WTC11 (cell line): ENCODE measurements at regions not wholly inside any gene's neighbourhood (a gene's known extent, or its start where the extent isn't known, plus 50 kb on each side); places are given as distances from the start of the nearest gene placed in this dataset.

Source experiments
- ATAC-seq: fragments of 200-7000 bp; cut with Tn5 transposase; 2 replicates; pipeline ENCODE4 v1.10.0; 2021; ENCODE audit warnings: mild to moderate bottlenecking, moderate library complexity
- CTCF ChIA-PET: fragments of 300-600 bp; sonication (Branson Sonifier 250); formaldehyde crosslinking; loops from one replicate; lab custom pipeline; 2021; ENCODE audit warnings: antibody characterized with exemption; lab: Charles Lee
- POLR2A ChIA-PET: fragments of 350-600 bp; sonication (Branson Sonifier 250); formaldehyde crosslinking; loops from one replicate; lab custom pipeline; 2021; ENCODE audit warnings: antibody characterized with exemption; lab: Charles Lee
- DNase-seq: peaks from one replicate; pipeline ENCODE4 v3.0.0; 2021; ENCODE audit warnings: low spot score
- H3K27ac Mint-ChIP-seq: 2 replicates; pipeline ENCODE4 v1.8.0; 2021; ENCODE audit warnings: mixed read lengths
- H3K27me3 Mint-ChIP-seq: 2 replicates; pipeline ENCODE4 v1.8.0; 2021; ENCODE audit warnings: low read depth, mild to moderate bottlenecking, moderate library complexity, mixed read lengths
- H3K36me3 Mint-ChIP-seq: 2 replicates; pipeline ENCODE4 v1.8.0; 2021; ENCODE audit warnings: mixed read lengths
- H3K4me1 Mint-ChIP-seq: 2 replicates; pipeline ENCODE4 v1.8.0; 2022; ENCODE audit warnings: mixed read lengths
- H3K4me3 Mint-ChIP-seq: 2 replicates; pipeline ENCODE4 v1.8.0; 2021; ENCODE audit warnings: mild to moderate bottlenecking, moderate library complexity, mixed read lengths
- H3K9me3 Mint-ChIP-seq: 2 replicates; pipeline ENCODE4 v1.8.0; 2021; ENCODE audit warnings: mixed read lengths
- AR ChIP-seq: fragments of 250-450 bp; sonication (Bioruptor Pico); IDR thresholded peaks from 2 replicates; pipeline ENCODE4 v1.9.0; 2021; ENCODE audit warnings: mild to moderate bottlenecking
- ATF2 ChIP-seq: sonication (generic); formaldehyde crosslinking; IDR thresholded peaks from 2 replicates; pipeline ENCODE4 v1.8.1; 2022; ENCODE audit warnings: low read depth, missing genetic modification reagents, borderline replicate concordance
- ESRRA ChIP-seq: sonication (generic); formaldehyde crosslinking; IDR thresholded peaks from 2 replicates; pipeline ENCODE4 v1.8.1; 2022; ENCODE audit warnings: mild to moderate bottlenecking, missing genetic modification reagents, borderline replicate concordance
- ETV6 ChIP-seq: sonication (generic); formaldehyde crosslinking; IDR thresholded peaks from 2 replicates; pipeline ENCODE4 v1.8.1; 2022; ENCODE audit warnings: mild to moderate bottlenecking, missing genetic modification reagents
- FOXP1 ChIP-seq: sonication (generic); formaldehyde crosslinking; IDR thresholded peaks from 2 replicates; pipeline ENCODE4 v1.8.0; 2022; ENCODE audit warnings: missing genetic modification reagents, mild to moderate bottlenecking, moderate library complexity, borderline replicate concordance
- GTF2I ChIP-seq: fragments of 250-450 bp; sonication (Bioruptor Pico); conservative IDR thresholded peaks from 2 replicates; pipeline ENCODE4 v1.4.0; 2021; ENCODE audit warnings: mild to moderate bottlenecking
- HMGA2 ChIP-seq: fragments of 250-450 bp; sonication (Bioruptor Pico); IDR thresholded peaks from 2 replicates; pipeline ENCODE4 v1.4.0; 2021; ENCODE audit warnings: mild to moderate bottlenecking, moderate library complexity
- IRF1 ChIP-seq: sonication (generic); formaldehyde crosslinking; IDR thresholded peaks from 2 replicates; pipeline ENCODE4 v1.8.0; 2023; ENCODE audit warnings: missing genetic modification reagents
- JUN ChIP-seq: sonication (generic); formaldehyde crosslinking; IDR thresholded peaks from 2 replicates; pipeline ENCODE4 v1.8.0; 2023; ENCODE audit warnings: mild to moderate bottlenecking, missing genetic modification reagents
- MLX ChIP-seq: sonication (generic); formaldehyde crosslinking; IDR thresholded peaks from 2 replicates; pipeline ENCODE4 v1.8.1; 2023; ENCODE audit warnings: mild to moderate bottlenecking, missing genetic modification reagents, moderate library complexity
- NFE2L1 ChIP-seq: sonication (generic); formaldehyde crosslinking; IDR thresholded peaks from 2 replicates; pipeline ENCODE4 v1.8.1; 2023; ENCODE audit warnings: missing genetic modification reagents
- OVOL2 ChIP-seq: fragments of 250-450 bp; sonication (Bioruptor Pico); IDR thresholded peaks from 2 replicates; pipeline ENCODE4 v1.9.0; 2021; ENCODE audit warnings: mild to moderate bottlenecking, borderline replicate concordance
- PREB ChIP-seq: sonication (generic); formaldehyde crosslinking; IDR thresholded peaks from 2 replicates; pipeline ENCODE4 v1.8.1; 2022; ENCODE audit warnings: mild to moderate bottlenecking, missing genetic modification reagents, moderate library complexity, borderline replicate concordance
- SMAD4 ChIP-seq: sonication (generic); formaldehyde crosslinking; IDR thresholded peaks from 2 replicates; pipeline ENCODE4 v1.8.0; 2022; ENCODE audit warnings: mild to moderate bottlenecking, missing genetic modification reagents
- TEAD1 ChIP-seq: sonication (generic); formaldehyde crosslinking; IDR thresholded peaks from 2 replicates; pipeline ENCODE4 v1.8.0; 2022; ENCODE audit warnings: mild to moderate bottlenecking, missing genetic modification reagents
- ZNF263 ChIP-seq: sonication (generic); formaldehyde crosslinking; IDR thresholded peaks from 2 replicates; pipeline ENCODE4 v1.8.1; 2022; ENCODE audit warnings: low read depth, mild to moderate bottlenecking, moderate library complexity, missing genetic modification reagents
- ZNF512 ChIP-seq: sonication (generic); formaldehyde crosslinking; IDR thresholded peaks from 2 replicates; pipeline ENCODE4 v1.8.1; 2022; ENCODE audit warnings: missing genetic modification reagents, borderline replicate concordance
- TF ChIP-seq, protein P1 (sequence below): sonication (generic); formaldehyde crosslinking; IDR thresholded peaks from 2 replicates; pipeline ENCODE4 v1.8.1; 2023; ENCODE audit warnings: mild to moderate bottlenecking, missing genetic modification reagents, borderline replicate concordance
- TF ChIP-seq, protein P2 (sequence below): sonication (generic); formaldehyde crosslinking; IDR thresholded peaks from 2 replicates; pipeline ENCODE4 v1.8.0; 2022; ENCODE audit warnings: mild to moderate bottlenecking, missing genetic modification reagents

DNA sequence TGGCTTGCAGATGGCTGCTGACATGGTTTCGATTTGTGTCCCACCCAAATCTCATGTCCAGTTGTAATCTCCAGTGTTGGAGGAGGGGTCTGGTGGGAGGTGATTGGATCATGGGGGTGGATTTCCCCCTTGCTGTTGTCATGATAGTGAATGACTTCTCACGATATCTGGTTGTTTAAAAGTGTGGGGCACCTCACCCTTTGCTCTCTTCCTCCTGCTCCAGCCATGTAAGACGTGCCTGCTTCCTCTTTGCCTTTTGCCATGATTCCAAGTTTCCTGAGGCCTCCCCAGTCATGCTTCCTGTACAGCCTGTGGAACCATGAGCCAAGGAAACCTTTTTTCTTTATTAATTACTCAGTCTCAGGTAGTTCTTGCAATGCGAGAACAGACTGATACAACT is 77.6 kb upstream of the FUCA2 start (continued):
- TF ChIP-seq, protein P1, sequence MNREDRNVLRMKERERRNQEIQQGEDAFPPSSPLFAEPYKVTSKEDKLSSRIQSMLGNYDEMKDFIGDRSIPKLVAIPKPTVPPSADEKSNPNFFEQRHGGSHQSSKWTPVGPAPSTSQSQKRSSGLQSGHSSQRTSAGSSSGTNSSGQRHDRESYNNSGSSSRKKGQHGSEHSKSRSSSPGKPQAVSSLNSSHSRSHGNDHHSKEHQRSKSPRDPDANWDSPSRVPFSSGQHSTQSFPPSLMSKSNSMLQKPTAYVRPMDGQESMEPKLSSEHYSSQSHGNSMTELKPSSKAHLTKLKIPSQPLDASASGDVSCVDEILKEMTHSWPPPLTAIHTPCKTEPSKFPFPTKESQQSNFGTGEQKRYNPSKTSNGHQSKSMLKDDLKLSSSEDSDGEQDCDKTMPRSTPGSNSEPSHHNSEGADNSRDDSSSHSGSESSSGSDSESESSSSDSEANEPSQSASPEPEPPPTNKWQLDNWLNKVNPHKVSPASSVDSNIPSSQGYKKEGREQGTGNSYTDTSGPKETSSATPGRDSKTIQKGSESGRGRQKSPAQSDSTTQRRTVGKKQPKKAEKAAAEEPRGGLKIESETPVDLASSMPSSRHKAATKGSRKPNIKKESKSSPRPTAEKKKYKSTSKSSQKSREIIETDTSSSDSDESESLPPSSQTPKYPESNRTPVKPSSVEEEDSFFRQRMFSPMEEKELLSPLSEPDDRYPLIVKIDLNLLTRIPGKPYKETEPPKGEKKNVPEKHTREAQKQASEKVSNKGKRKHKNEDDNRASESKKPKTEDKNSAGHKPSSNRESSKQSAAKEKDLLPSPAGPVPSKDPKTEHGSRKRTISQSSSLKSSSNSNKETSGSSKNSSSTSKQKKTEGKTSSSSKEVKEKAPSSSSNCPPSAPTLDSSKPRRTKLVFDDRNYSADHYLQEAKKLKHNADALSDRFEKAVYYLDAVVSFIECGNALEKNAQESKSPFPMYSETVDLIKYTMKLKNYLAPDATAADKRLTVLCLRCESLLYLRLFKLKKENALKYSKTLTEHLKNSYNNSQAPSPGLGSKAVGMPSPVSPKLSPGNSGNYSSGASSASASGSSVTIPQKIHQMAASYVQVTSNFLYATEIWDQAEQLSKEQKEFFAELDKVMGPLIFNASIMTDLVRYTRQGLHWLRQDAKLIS (CRISPR knock-in tag) = no peak
- no peak for TF ChIP-seq ZNF263 (CRISPR knock-in tag)
- TF ChIP-seq JUN (CRISPR knock-in tag) = no peak
- no peak for TF ChIP-seq SMAD4 (CRISPR knock-in tag)
- no peak for TF ChIP-seq IRF1
- TF ChIP-seq ATF2 (CRISPR knock-in tag) = no peak
- TF ChIP-seq OVOL2 = no peak
- TF ChIP-seq GTF2I (CRISPR knock-in tag) = no peak
- TF ChIP-seq ETV6 (CRISPR knock-in tag) = no peak
- TF ChIP-seq HMGA2 (CRISPR knock-in tag) = no peak

GRCh38 chr6:143586557-143586956 is 75.0 kb upstream of the FUCA2 start:
- H3K27ac Mint-ChIP-seq = no peak overlapping the region
- peak; percentile 71 for ATAC-seq
- no peaks in the 10 kb centered on the region for H3K27me3 Mint-ChIP-seq
- no peaks in the 10 kb centered on the region for H3K36me3 Mint-ChIP-seq
- POLR2A ChIA-PET = no interaction called here
- H3K4me3 Mint-ChIP-seq = no peak overlapping the region
- H3K9me3 Mint-ChIP-seq = peaks cover 7% of the 10 kb centered on the region; the same call in 1 of the 2 replicates
- peaks cover 12% of the 10 kb centered on the region for H3K4me1 Mint-ChIP-seq
- CTCF ChIA-PET = interaction anchor here (0.8 to 2.3 kb wide), 3 partner anchors 11 to 376 kb away, joined by 3 to 16 read pairs (median 5); no protein-coding TSS in a partner anchor
- peak; percentile 26 for DNase-seq
- no peak for TF ChIP-seq AR (CRISPR knock-in tag)
- no peak for TF ChIP-seq NFE2L1
- TF ChIP-seq, protein P2, sequence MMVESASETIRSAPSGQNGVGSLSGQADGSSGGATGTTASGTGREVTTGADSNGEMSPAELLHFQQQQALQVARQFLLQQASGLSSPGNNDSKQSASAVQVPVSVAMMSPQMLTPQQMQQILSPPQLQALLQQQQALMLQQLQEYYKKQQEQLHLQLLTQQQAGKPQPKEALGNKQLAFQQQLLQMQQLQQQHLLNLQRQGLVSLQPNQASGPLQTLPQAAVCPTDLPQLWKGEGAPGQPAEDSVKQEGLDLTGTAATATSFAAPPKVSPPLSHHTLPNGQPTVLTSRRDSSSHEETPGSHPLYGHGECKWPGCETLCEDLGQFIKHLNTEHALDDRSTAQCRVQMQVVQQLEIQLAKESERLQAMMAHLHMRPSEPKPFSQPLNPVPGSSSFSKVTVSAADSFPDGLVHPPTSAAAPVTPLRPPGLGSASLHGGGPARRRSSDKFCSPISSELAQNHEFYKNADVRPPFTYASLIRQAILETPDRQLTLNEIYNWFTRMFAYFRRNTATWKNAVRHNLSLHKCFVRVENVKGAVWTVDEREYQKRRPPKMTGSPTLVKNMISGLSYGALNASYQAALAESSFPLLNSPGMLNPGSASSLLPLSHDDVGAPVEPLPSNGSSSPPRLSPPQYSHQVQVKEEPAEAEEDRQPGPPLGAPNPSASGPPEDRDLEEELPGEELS (CRISPR knock-in tag) = no peak
- TF ChIP-seq FOXP1 (CRISPR knock-in tag) = no peak
- no peak for TF ChIP-seq ESRRA (CRISPR knock-in tag)
- TF ChIP-seq PREB (CRISPR knock-in tag) = no peak
- no peak for TF ChIP-seq TEAD1 (CRISPR knock-in tag)
- TF ChIP-seq SMAD4 (CRISPR knock-in tag) = no peak
- TF ChIP-seq MLX (CRISPR knock-in tag) = no peak
- no peak for TF ChIP-seq ZNF512 (CRISPR knock-in tag)
- no peak for TF ChIP-seq ZNF263 (CRISPR knock-in tag)
- TF ChIP-seq, all 79 proteins: peak for 0
